RWPE1 (cell line): ENCODE measurements at regions not wholly inside any gene's neighbourhood (a gene's known extent, or its start where the extent isn't known, plus 50 kb on each side); places are given as distances from the start of the nearest gene placed in this dataset.
"Not testable (repeated sequence)": the region's sequence is repeated elsewhere in the genome, so short reads cannot be mapped to it uniquely, and the experiment has no call there.

Source experiments
- CTCF ChIA-PET: fragments of 350-600 bp; sonication (Branson Sonifier 250); formaldehyde crosslinking; extraction: SDS; loops from one replicate; lab custom pipeline; 2021; lab: Yijun Ruan, JAX
- POLR2A ChIA-PET: fragments of 400-600 bp; formaldehyde crosslinking; extraction: SDS; loops from one replicate; lab custom pipeline; 2020; ENCODE audit warnings: antibody characterized with exemption; ENCODE audit not compliant: low non-redundant PET; lab: Yijun Ruan, JAX
- DNase-seq: peaks from one replicate; pipeline ENCODE4 v3.0.0; 2012; ENCODE audit warnings: low spot score
- H3K27ac ChIP-seq: fragments of 450-650 bp; 2 replicates; pipeline ENCODE4 v1.5.1; 2017
- CTCF ChIP-seq: fragments of 450-650 bp; conservative IDR thresholded peaks from 2 replicates; pipeline ENCODE4 v1.5.1; 2017; ENCODE audit warnings: low read depth, mild to moderate bottlenecking

DNA sequence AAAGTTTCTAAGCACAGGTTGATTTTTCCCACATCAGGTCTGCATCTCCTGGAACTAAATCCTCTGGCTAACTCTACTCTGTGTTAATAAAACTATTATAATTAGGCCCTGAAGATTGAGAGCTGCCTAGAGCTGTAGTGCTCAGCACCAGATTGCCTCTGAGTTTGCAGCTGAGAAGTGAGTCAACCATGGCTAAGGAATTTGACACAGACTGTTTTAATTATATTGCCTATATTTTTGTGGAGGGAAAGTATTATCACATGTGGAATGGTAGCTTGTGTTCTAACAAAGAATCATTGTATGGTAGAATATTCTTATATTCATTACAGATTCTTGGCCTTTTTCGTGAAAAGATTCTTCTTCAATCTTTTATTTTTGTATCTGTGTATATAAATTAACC is 1907.6 kb upstream of the TENM3 start:
- ChIA-PET CTCF (no interaction called here), POLR2A (no interaction called here)
- DNase-seq: no peak
- no peak overlapping the region for H3K27ac ChIP-seq
- TF ChIP-seq CTCF: no peak

DNA sequence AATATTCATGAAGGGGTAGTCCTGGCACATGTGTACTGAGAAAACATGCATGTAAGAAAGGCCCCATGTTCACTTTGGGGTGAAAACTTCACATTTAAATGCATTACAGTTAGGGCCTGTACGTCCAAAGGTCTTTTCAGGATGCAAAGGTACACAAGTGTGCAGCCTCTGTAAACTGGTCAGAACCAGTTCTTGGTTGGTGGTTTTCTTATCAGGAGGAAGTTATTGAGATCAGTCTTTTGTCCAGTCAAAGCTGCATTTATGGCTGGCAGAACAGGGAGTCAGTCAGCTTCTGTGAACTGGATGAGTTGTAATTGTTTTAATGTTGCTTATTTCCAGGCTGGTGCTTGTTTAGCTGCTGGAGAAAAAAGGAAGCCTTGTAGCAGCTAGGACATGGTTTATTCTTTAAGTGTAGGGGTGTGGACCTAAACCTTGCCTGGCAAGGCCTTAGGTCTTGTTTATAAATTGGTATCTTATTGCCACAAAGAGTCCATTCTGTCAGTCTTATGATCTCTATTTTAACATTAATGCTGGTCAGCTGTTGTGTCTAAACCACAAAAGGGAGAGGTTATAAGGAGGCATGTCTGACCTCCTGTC is 1906.6 kb upstream of the TENM3 start:
- TF ChIP-seq CTCF: no peak
- ChIA-PET POLR2A (no interaction called here), CTCF (no interaction called here)
- H3K27ac ChIP-seq: no peak overlapping the region
- DNase-seq: no peak

DNA sequence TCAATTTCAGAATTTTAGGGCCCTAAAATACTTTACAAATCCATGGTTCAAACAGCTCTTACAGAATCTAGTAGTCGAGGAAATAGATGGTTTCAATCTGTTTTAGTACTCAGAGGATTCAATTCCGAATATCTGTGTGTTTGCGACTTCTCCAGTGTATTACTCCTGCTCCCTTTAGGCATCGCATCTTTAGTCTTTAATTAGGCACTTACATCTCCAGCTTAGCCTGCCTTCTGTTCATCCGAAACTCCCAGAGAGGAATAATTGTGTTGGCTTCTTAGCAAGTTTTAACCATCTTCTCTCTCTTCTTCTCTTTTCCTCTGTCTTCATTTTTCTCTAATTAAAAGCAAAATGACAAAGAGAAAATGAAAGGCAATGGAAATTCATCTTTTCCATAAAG is 1901.3 kb upstream of the TENM3 start:
- no peak overlapping the region for H3K27ac ChIP-seq
- DNase-seq: no peak
- ChIA-PET POLR2A (no interaction called here), CTCF (no interaction called here)
- TF ChIP-seq CTCF: no peak

GRCh38 chr4:180350901-180351300 is 1892.3 kb upstream of the TENM3 start:
- CTCF ChIA-PET: no interaction called here
- DNase-seq: no peak
- no peak for TF ChIP-seq CTCF
- H3K27ac ChIP-seq: no peak overlapping the region
- POLR2A ChIA-PET: no interaction called here

- ChIA-PET CTCF (no interaction called here), POLR2A (no interaction called here)
- H3K27ac ChIP-seq: no peak overlapping the region
- no peak for DNase-seq
- no peak for TF ChIP-seq CTCF
Measured at GRCh38 chr4:180356766-180357165, 1886.4 kb upstream of the TENM3 start.

- DNase-seq, H3K27ac ChIP-seq, CTCF ChIA-PET, POLR2A ChIA-PET: not testable (repeated sequence)
Measured at GRCh38 chr4:180360113-180360512, 1883.1 kb upstream of the TENM3 start.

DNA sequence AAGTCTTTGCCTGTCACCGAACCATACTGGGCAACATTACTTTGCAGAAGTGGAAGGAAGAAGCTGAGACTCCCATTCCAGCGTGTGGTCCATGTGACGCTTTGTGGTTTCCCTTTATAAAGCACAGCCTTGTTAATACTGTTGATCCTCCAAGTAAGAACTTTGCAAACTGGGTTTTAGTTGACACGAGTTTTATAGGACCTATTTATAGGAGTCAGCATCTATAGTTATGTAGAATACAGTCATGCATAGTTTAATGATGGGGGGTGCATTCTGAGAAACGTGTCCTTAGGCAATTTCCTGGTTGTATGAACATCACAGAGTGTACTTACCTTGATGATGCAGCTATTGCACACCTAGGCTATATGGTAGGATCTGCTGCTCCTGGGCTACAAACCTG is 1879.4 kb upstream of the TENM3 start:
- ChIA-PET POLR2A (no interaction called here), CTCF (no interaction called here)
- no peak for TF ChIP-seq CTCF
- no peak overlapping the region for H3K27ac ChIP-seq
- DNase-seq: no peak
